Cardiac muscle cell (in vitro differentiated cells and primary cell): ENCODE measurements at regions not wholly inside any gene's neighbourhood (a gene's known extent, or its start where the extent isn't known, plus 50 kb on each side); places are given as distances from the start of the nearest gene placed in this dataset.

Experiments
- DNase-seq, 2 donors: peaks; one replicate each; pipeline versions ENCODE4 v3.0.0 to v3.0.0-alpha.2; 2010 to 2017; ENCODE audit warnings: low read depth in 1 of 2, low spot score in 1 of 2
- H3K27ac ChIP-seq: fragments of 200-600 bp; sonication (generic); 2 replicates; pipeline ENCODE4 v1.5.1; 2016
- H3K27me3 ChIP-seq: fragments of 200-600 bp; sonication (generic); 2 replicates; pipeline ENCODE4 v1.6.0; 2016; ENCODE audit warnings: control low read depth
- H3K36me3 ChIP-seq: fragments of 200-600 bp; sonication (generic); 2 replicates; pipeline ENCODE4 v1.5.1; 2016; ENCODE audit warnings: control low read depth
- H3K4me1 ChIP-seq: fragments of 200-600 bp; sonication (generic); 2 replicates; pipeline ENCODE4 v1.8.1; 2017; ENCODE audit warnings: low read depth, mild to moderate bottlenecking, mixed run types
- H3K4me3 ChIP-seq: fragments of 200-600 bp; sonication (generic); 2 replicates; pipeline ENCODE4 v1.5.1; 2016; ENCODE audit warnings: mild to moderate bottlenecking
- H3K9me3 ChIP-seq: fragments of 200-600 bp; sonication (generic); 2 replicates; pipeline ENCODE4 v1.5.1; 2017; ENCODE audit warnings: low read depth, mild to moderate bottlenecking, control low read depth
- TF ChIP-seq, protein P1 (sequence below): IDR thresholded peaks from 2 replicates; pipeline ENCODE4 v1.5.1; 2012; ENCODE audit warnings: low read depth, mild to moderate bottlenecking, low read length

DNA sequence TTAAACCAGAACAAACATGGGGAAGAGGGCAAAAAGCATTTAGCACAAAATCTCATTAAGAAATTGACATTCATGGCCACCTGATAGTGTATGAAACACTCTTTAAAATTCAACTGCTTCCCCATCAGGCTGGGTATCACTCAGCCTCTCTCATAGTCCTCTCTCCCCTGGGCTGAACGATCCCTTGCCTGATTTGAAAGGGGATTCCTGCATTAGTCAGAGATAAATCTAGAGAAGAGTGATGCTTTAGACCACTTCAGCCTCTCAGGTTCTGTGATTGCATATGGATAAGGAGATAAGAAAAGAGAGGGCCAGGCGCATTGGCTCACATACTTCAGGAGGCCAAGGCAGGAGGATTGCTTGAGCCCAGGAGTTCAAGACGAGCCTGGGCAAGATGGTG lies 280.0 kb downstream of the SOX9 start:
- H3K36me3 ChIP-seq = no peaks in the 10 kb centered on the region
- no peaks in the 10 kb centered on the region for H3K27me3 ChIP-seq
- TF ChIP-seq, protein P1, sequence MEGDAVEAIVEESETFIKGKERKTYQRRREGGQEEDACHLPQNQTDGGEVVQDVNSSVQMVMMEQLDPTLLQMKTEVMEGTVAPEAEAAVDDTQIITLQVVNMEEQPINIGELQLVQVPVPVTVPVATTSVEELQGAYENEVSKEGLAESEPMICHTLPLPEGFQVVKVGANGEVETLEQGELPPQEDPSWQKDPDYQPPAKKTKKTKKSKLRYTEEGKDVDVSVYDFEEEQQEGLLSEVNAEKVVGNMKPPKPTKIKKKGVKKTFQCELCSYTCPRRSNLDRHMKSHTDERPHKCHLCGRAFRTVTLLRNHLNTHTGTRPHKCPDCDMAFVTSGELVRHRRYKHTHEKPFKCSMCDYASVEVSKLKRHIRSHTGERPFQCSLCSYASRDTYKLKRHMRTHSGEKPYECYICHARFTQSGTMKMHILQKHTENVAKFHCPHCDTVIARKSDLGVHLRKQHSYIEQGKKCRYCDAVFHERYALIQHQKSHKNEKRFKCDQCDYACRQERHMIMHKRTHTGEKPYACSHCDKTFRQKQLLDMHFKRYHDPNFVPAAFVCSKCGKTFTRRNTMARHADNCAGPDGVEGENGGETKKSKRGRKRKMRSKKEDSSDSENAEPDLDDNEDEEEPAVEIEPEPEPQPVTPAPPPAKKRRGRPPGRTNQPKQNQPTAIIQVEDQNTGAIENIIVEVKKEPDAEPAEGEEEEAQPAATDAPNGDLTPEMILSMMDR = no peak
- no peak for DNase-seq
- H3K9me3 ChIP-seq = no peaks in the 10 kb centered on the region
- H3K27ac ChIP-seq = no peak overlapping the region
- H3K4me3 ChIP-seq = no peak overlapping the region
- no peaks in the 10 kb centered on the region for H3K4me1 ChIP-seq

DNA sequence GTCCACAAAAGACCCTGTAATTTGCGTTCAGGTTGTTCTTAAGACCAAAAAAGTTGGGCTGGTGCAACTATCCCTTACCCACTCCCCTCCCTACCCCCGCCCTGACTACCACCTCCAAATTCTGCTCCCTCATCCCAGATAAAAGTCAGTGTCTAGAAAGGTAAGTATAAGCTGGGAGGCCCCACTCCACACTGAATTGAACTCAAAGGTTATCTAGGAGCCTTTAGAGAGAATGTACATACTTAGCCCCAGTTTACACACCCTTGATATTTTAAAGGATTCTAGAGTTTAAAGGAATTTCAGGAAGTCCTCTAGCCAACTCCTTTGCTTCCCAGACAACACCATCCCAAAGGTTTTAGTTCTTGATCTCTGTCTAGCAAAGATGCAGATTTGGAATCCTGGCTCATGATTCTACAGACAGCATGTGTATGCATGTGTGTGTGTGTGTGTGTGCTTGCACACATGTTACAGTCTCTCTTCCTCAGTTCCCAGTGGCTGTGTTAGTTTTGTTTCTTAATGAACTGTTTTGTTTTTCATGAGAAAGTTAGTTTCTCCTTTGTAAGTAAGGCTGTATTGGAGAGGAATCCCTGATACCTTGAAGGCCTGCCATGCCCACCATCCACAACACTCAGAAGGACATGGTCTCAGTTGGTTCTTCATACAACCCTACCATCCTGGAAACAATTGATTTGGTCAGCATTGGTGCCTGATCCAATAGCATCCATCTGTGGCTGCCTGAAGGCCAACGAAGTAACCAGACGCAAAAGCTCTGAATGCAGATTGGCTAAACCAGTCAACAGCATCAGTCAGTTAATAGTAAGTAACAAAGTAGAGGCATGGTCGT lies 281.3 kb downstream of the SOX9 start:
- no peak overlapping the region for H3K4me3 ChIP-seq
- H3K4me1 ChIP-seq = no peaks in the 10 kb centered on the region
- H3K27me3 ChIP-seq = no peaks in the 10 kb centered on the region
- H3K27ac ChIP-seq = no peak overlapping the region
- no peaks in the 10 kb centered on the region for H3K36me3 ChIP-seq
- TF ChIP-seq, protein P1 = no peak
- no peaks in the 10 kb centered on the region for H3K9me3 ChIP-seq
- DNase-seq = no peak

GRCh38 chr17:72402727-72403210 lies 281.9 kb downstream of the SOX9 start:
- no peak overlapping the region for H3K4me3 ChIP-seq
- DNase-seq = no peak
- H3K36me3 ChIP-seq = no peaks in the 10 kb centered on the region
- no peak overlapping the region for H3K27ac ChIP-seq
- no peaks in the 10 kb centered on the region for H3K4me1 ChIP-seq
- TF ChIP-seq, protein P1 = no peak
- no peaks in the 10 kb centered on the region for H3K27me3 ChIP-seq
- H3K9me3 ChIP-seq = no peaks in the 10 kb centered on the region

DNA sequence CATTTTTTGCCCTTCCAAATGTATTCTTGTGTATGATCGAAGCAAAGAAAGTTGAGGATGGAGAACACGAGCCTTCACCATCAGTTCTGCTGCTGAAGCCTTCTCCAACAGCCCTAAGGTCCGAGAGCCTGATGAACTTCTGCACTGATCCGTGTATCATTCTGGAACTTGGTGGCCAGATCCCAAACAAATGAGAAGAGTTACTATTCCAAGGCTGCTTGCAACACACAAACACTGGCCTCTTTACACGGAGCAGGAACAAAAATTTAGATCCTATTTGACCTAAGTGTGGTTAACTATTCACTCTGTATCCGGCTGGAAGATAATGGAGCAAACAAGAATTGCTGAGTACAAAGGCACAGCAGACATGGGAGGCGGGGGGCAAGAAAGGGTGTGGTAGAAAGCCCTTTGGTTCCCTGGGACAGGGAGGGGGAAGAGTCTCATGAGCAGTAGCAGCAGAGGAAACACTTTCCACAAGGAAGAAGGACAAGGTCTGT lies 282.9 kb downstream of the SOX9 start:
- DNase-seq = no peak
- TF ChIP-seq, protein P1 = no peak
- H3K27ac ChIP-seq = no peak overlapping the region

DNA sequence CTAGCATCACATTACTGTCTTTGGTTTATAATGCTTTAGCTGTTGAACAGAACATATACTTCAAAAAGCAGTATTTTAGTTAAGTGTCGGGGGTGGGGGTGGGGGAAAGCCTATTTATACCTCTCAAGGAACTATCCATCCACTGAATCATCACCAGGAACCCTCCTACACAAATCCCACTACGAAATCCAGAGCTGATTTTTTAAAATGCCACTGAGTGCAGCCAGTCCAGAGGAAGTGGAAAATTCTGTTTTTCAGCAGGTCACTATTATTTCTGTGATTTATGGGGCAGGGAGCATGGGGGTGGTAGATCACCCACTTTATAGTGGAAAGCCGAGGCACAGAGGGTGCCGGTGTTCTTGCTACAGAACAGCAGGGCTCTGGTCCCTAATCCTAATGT lies 284.1 kb downstream of the SOX9 start:
- Histone ChIP-seq H3K4me1 (no peaks in the 10 kb centered on the region), H3K36me3 (no peaks in the 10 kb centered on the region), H3K27me3 (no peaks in the 10 kb centered on the region), H3K27ac (no peak overlapping the region), H3K4me3 (no peak overlapping the region), H3K9me3 (no peaks in the 10 kb centered on the region)
- DNase-seq = peak in 1 of 2 donors; percentile 56
- TF ChIP-seq, protein P1 = no peak

More for the DNA sequence above, 282.9 kb downstream of the SOX9 start:
- H3K9me3 ChIP-seq = no peaks in the 10 kb centered on the region
- H3K36me3 ChIP-seq = no peaks in the 10 kb centered on the region
- no peaks in the 10 kb centered on the region for H3K4me1 ChIP-seq
- no peak overlapping the region for H3K4me3 ChIP-seq
- no peaks in the 10 kb centered on the region for H3K27me3 ChIP-seq
